ENCODE measurements at regions not wholly inside any gene's neighbourhood (a gene's known extent, or its start where the extent isn't known, plus 50 kb on each side); places are given as distances from the start of the nearest gene placed in this dataset.

DNA sequence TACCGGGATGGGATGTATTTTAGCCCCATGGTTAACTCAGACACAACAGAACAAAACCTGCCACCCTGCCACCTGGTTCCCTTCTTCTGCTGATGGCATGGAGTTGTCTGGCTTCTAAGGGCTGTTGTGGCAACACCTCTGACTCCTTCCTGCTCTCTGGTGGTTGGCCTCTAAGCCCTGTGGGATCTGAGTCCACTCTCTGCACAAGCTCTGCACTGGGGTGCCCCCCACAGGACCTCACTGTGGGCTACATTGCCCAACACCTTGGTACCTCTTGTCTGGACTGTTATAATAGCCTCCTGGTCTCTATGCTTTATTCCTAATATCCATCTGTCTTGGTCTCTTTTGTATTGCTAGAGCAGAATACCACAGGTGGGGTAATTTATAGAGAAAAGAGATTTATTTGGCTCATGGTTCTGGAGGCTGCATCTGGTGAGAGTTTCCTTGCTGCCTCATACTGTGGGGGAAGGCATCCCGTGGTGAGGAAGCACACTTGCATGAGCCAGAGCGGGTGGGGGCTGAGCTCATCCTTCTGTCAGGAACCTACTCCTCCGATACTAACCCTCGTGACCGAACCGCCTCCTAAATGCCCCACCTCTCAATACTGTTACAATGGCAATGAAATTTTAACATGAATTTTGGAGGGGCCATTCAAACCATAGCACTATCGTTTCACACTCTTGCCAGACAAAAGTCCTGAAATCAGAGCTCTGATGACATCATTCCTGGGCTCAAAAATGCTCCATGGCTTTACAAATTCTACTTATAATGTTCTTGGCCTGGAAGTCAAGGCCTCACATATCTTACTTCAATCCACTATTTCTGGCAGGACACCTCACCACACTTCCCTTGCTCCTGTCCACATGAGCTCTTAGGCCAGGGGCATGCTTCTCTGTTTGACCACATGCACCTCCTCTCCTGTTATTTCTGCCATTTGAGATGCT lies 127.2 kb downstream of the PAX1 start:
- Mint-ChIP-seq H3K4me3 (no peak overlapping the region), H3K4me1 (no peaks in the 10 kb centered on the region)
- DNase-seq: no peak

GRCh38 chr20:21826976-21827375 lies 121.5 kb downstream of the PAX1 start:
- Mint-ChIP-seq H3K9me3 (peaks cover 0 to under 1% of the 10 kb centered on the region in 2 donors), H3K4me3 (no peak overlapping the region), H3K27ac (no peak overlapping the region), H3K4me1 (no peaks in the 10 kb centered on the region), H3K27me3 (no peaks in the 10 kb centered on the region)
- no peak for DNase-seq
- ATAC-seq: no peak

More for the DNA sequence above, 127.2 kb downstream of the PAX1 start:
- ATAC-seq: no peak
- Mint-ChIP-seq H3K9me3 (peaks cover 0 to 6% of the 10 kb centered on the region in 2 donors), H3K27me3 (no peaks in the 10 kb centered on the region), H3K27ac (no peak overlapping the region)

DNA sequence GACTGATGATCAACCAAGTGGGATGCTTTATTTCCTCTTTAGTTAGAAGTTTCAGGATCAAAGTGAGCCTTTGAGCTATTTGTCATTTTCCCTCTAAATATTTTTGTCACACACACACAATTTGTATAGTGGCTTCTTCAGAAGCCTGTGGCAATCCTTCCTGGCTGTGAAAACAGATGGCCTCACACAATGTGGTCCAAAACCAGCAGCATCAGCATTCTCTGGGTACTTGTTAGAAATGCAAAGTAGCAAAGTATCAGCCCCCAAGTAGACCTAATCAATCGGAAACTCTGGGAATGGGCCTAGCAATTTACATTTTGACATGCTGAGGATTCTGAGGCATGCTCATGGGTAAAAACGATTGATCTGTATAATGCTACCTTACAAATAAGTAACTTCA lies 115.9 kb downstream of the PAX1 start:
- no peak for DNase-seq
- no peak for ATAC-seq
- Mint-ChIP-seq H3K27ac (no peak overlapping the region), H3K9me3 (no peaks in the 10 kb centered on the region), H3K4me1 (no peaks in the 10 kb centered on the region), H3K27me3 (no peaks in the 10 kb centered on the region), H3K4me3 (no peak overlapping the region)

DNA sequence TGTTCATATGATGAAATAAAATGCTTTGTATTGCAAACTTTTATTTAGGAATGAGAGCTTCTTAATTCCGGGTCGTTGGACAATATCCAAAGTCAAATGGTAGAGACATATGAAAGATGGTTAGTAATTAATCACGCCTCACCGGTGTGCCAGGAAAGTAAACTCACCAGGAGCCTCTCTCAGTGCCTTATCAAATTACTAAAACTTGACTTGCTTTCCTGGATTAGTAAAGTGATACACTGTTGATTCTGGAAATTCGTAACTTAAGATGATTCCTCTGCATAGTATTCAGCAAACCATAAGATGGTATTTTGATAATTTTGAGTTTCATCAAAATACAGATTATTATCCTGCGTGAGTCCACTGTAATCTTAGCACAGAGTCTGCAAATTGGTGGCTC lies 115.2 kb downstream of the PAX1 start:
- H3K27ac Mint-ChIP-seq: no peak overlapping the region
- no peak for ATAC-seq
- no peaks in the 10 kb centered on the region for H3K4me1 Mint-ChIP-seq
- H3K27me3 Mint-ChIP-seq: no peaks in the 10 kb centered on the region
- no peak overlapping the region for H3K4me3 Mint-ChIP-seq
- H3K9me3 Mint-ChIP-seq: no peaks in the 10 kb centered on the region
- DNase-seq: no peak

- H3K4me1 Mint-ChIP-seq: no peaks in the 10 kb centered on the region
- DNase-seq (no peak), ATAC-seq (no peak)
- no peak overlapping the region for H3K4me3 Mint-ChIP-seq
- H3K27me3 Mint-ChIP-seq: no peaks in the 10 kb centered on the region
- no peak overlapping the region for H3K27ac Mint-ChIP-seq
- no peaks in the 10 kb centered on the region for H3K9me3 Mint-ChIP-seq
Observed at GRCh38 chr20:21820045-21820444, 114.6 kb downstream of the PAX1 start.

- DNase-seq (no peak), ATAC-seq (no peak)
- Mint-ChIP-seq H3K27me3 (peaks cover 8% of the 10 kb centered on the region), H3K4me3 (no peak overlapping the region), H3K27ac (no peak overlapping the region), H3K9me3 (peaks cover 19 to 24% of the 10 kb centered on the region in 2 donors), H3K4me1 (no peaks in the 10 kb centered on the region)
Observed at GRCh38 chr20:21812379-21812778, 106.9 kb downstream of the PAX1 start.

GRCh38 chr20:21809961-21810523 lies 104.6 kb downstream of the PAX1 start:
- Mint-ChIP-seq H3K27ac (no peak overlapping the region), H3K9me3 (peaks cover 19 to 31% of the 10 kb centered on the region in 2 donors), H3K4me3 (no peak overlapping the region), H3K27me3 (peaks cover 8% of the 10 kb centered on the region), H3K4me1 (no peaks in the 10 kb centered on the region)
- ATAC-seq (no peak), DNase-seq (no peak)

GRCh38 chr20:21808863-21809664 lies 103.6 kb downstream of the PAX1 start:
- DNase-seq (peak; percentile 16 to 23), ATAC-seq (no peak)
- H3K27me3 Mint-ChIP-seq: peaks cover 8% of the 10 kb centered on the region
- no peak overlapping the region for H3K4me3 Mint-ChIP-seq
- H3K4me1 Mint-ChIP-seq: no peaks in the 10 kb centered on the region
- H3K9me3 Mint-ChIP-seq: peaks cover 19 to 30% of the 10 kb centered on the region in 2 donors
- H3K27ac Mint-ChIP-seq: peak overlapping the region; percentile 20 to 55

DNA sequence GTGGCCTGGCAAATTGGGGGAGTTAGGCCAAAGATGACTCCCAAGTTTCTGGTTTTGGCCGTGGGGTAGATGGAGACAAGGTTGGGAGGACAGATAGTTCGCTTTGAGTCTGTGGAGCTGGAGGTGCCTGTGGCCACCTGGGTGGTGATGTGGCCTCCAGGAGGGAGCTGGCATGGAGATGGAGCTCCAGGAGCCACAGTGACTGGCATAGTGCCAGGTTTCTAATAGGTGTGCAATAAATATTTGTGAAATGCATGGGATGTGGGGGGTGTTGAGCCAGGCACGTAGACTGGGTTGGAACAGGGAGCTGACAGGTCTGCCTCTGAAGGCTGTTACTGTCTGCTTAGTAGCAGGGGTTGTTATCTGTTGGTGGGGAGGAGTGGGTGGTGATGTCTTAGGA lies 102.7 kb downstream of the PAX1 start:
- Mint-ChIP-seq H3K27me3 (peaks cover 8% of the 10 kb centered on the region), H3K27ac (no peak overlapping the region), H3K4me1 (no peaks in the 10 kb centered on the region), H3K9me3 (peaks cover 13 to 24% of the 10 kb centered on the region in 2 donors), H3K4me3 (no peak overlapping the region)
- ATAC-seq (no peak), DNase-seq (no peak)

- ATAC-seq: no peak
- DNase-seq: no peak
- Mint-ChIP-seq H3K4me1 (no peaks in the 10 kb centered on the region), H3K27me3 (peaks cover 8% of the 10 kb centered on the region), H3K9me3 (peaks cover 13 to 24% of the 10 kb centered on the region in 2 donors), H3K27ac (no peak overlapping the region), H3K4me3 (no peak overlapping the region)
Observed at GRCh38 chr20:21804802-21805201, 99.3 kb downstream of the PAX1 start.

GRCh38 chr20:21801193-21801592 lies 95.7 kb downstream of the PAX1 start:
- Mint-ChIP-seq H3K4me1 (no peaks in the 10 kb centered on the region), H3K27ac (no peak overlapping the region), H3K9me3 (peaks cover 10 to 19% of the 10 kb centered on the region in 2 donors), H3K27me3 (no peaks in the 10 kb centered on the region), H3K4me3 (no peak overlapping the region)
- no peak for DNase-seq
- ATAC-seq: no peak

- peaks cover 10 to 16% of the 10 kb centered on the region in 2 donors for H3K9me3 Mint-ChIP-seq
- H3K27ac Mint-ChIP-seq: no peak overlapping the region
- no peak overlapping the region for H3K4me3 Mint-ChIP-seq
- no peak for DNase-seq
- no peak for ATAC-seq
- H3K27me3 Mint-ChIP-seq: no peaks in the 10 kb centered on the region
- no peaks in the 10 kb centered on the region for H3K4me1 Mint-ChIP-seq
Observed at GRCh38 chr20:21798384-21798783, 92.9 kb downstream of the PAX1 start.

DNA sequence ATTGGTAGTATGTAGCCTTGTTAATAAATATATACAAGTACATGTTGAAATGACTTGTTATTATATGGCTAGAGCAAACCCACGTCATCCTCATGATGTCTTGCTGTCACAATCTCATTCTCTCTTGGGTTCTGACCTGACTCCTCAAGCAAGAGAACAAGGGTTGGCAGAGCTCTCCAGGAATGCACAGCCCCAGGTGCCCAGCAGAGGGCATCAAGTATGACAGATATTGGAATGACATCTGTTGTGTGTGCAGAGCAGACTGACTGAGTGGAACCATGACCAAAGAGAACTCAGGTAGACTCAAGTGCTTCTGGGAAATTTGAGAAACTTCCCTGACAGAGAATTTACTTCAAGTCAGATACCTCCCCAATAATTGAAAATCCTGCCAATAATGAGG lies 90.6 kb downstream of the PAX1 start:
- peaks cover 10 to 18% of the 10 kb centered on the region in 2 donors for H3K9me3 Mint-ChIP-seq
- H3K27me3 Mint-ChIP-seq: no peaks in the 10 kb centered on the region
- H3K4me3 Mint-ChIP-seq: no peak overlapping the region
- no peaks in the 10 kb centered on the region for H3K4me1 Mint-ChIP-seq
- DNase-seq (no peak), ATAC-seq (no peak)
- H3K27ac Mint-ChIP-seq: no peak overlapping the region

- peaks cover 7 to 9% of the 10 kb centered on the region in 2 donors for H3K9me3 Mint-ChIP-seq
- no peak overlapping the region for H3K27ac Mint-ChIP-seq
- H3K4me1 Mint-ChIP-seq: no peaks in the 10 kb centered on the region
- peaks cover 9% of the 10 kb centered on the region for H3K27me3 Mint-ChIP-seq
- H3K4me3 Mint-ChIP-seq: no peak overlapping the region
- no peak for ATAC-seq
- no peak for DNase-seq
Observed at GRCh38 chr20:21788082-21788481, 82.6 kb downstream of the PAX1 start.

DNA sequence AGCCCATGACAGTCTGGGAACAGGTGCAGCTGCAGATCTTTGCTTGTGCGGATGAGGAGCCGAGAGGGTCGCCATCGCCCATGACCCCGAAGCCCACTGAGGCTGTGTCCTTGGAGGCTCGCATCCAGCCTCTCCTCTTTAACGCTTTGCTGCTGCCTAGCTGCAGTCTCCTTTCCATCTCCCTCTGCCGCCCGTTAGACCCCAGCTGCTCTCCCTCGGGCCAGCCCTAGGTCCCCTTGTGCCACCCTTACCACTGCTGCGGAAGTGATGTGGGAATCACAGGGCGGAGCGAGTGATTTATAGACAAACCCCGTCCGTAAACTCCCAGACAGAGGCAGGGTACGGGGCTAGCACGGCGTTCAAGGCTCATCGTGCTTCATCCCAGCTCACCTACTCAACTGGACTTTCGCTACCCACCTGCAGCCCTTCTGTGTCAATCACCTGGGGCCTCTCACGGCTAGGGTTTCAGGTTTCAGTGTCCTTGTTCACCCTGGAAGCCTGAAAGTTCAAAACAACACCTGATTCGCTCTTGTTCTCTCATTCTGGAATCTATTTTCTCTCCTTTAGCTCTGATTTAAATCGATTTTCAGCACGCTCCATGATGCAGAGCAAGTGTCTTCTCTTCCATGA lies 76.1 kb downstream of the PAX1 start:
- Mint-ChIP-seq H3K27ac (peak overlapping the region in 1 of 2 donors; percentile 1), H3K27me3 (no peaks in the 10 kb centered on the region), H3K4me3 (no peak overlapping the region), H3K4me1 (no peaks in the 10 kb centered on the region), H3K9me3 (peaks cover 13 to 17% of the 10 kb centered on the region in 2 donors)
- no peak for DNase-seq
- ATAC-seq: no peak
